ENCODE measurements at regions not wholly inside any gene's neighbourhood (a gene's known extent, or its start where the extent isn't known, plus 50 kb on each side); places are given as distances from the start of the nearest gene placed in this dataset.

DNA sequence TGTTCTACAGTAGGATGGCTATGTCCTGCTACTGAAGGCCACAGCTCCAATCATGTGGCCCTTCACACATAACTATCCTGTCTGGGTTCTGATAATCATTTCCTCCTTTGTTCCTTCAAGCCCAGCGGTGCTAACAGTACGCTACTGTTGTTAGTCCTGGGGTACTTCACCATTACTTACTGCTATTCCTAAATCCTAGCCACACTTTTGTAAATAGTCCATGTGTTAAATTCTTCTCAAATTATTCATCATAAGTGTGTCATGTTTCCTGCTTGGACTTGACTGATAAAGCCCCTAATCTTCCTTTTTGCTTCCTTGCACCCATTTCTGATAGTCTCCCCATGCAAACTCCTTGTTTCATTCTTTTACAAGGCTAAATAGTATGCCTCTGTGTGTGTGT, 332.6 kb downstream of the FGF13 start:
- TF ChIP-seq, protein P1, sequence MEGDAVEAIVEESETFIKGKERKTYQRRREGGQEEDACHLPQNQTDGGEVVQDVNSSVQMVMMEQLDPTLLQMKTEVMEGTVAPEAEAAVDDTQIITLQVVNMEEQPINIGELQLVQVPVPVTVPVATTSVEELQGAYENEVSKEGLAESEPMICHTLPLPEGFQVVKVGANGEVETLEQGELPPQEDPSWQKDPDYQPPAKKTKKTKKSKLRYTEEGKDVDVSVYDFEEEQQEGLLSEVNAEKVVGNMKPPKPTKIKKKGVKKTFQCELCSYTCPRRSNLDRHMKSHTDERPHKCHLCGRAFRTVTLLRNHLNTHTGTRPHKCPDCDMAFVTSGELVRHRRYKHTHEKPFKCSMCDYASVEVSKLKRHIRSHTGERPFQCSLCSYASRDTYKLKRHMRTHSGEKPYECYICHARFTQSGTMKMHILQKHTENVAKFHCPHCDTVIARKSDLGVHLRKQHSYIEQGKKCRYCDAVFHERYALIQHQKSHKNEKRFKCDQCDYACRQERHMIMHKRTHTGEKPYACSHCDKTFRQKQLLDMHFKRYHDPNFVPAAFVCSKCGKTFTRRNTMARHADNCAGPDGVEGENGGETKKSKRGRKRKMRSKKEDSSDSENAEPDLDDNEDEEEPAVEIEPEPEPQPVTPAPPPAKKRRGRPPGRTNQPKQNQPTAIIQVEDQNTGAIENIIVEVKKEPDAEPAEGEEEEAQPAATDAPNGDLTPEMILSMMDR (IDR thresholded peaks at IDR 0.05; ENCODE audit: insufficient read depth, low read length, poor library complexity, severe bottlenecking) = no peak
- TF ChIP-seq EZH2phosphoT487 (conservative IDR thresholded peaks at IDR 0.05; ENCODE audit: low read length) = no peak
